ENCODE measurements at regions not wholly inside any gene's neighbourhood (a gene's known extent, or its start where the extent isn't known, plus 50 kb on each side); places are given as distances from the start of the nearest gene placed in this dataset.
"Not testable (repeated sequence)": the region's sequence is repeated elsewhere in the genome, so short reads cannot be mapped to it uniquely, and the experiment has no call there.

GRCh38 chr4:83213640-83214039 is 71.0 kb downstream of the COQ2 start:
- no peak for DNase-seq

- no peak for DNase-seq
Measured at GRCh38 chr4:83212041-83212851, 72.4 kb downstream of the COQ2 start.

GRCh38 chr4:83209419-83209818 is 75.2 kb downstream of the COQ2 start:
- DNase-seq = no peak

- no peak for DNase-seq
Measured at GRCh38 chr4:83208371-83209365, 75.9 kb downstream of the COQ2 start.

- DNase-seq = no peak
Measured at GRCh38 chr4:83207497-83208101, 77.0 kb downstream of the COQ2 start.

- no peak for DNase-seq
Measured at GRCh38 chr4:83205760-83206159, 78.8 kb downstream of the COQ2 start.

- DNase-seq = no peak
Measured at GRCh38 chr4:83204731-83205130, 79.9 kb downstream of the COQ2 start.

GRCh38 chr4:83201761-83202160 is 82.8 kb downstream of the COQ2 start:
- no peak for DNase-seq

GRCh38 chr4:83197555-83198235 is 83.2 kb upstream of the PLAC8 start:
- DNase-seq = no peak

- no peak for DNase-seq
Measured at GRCh38 chr4:83196921-83197320, 82.4 kb upstream of the PLAC8 start.

- DNase-seq = no peak
Measured at GRCh38 chr4:83195269-83195668, 80.7 kb upstream of the PLAC8 start.

- not testable (repeated sequence) for DNase-seq
Measured at GRCh38 chr4:83194588-83194987, 80.1 kb upstream of the PLAC8 start.

GRCh38 chr4:83192634-83193033 is 78.1 kb upstream of the PLAC8 start:
- no peak for DNase-seq

- DNase-seq = no peak
Measured at GRCh38 chr4:83191026-83191425, 76.5 kb upstream of the PLAC8 start.

- no peak for DNase-seq
Measured at GRCh38 chr4:83189631-83190136, 75.2 kb upstream of the PLAC8 start.

GRCh38 chr4:83180431-83180968 is 66.0 kb upstream of the PLAC8 start:
- DNase-seq = no peak

- DNase-seq = no peak
Measured at GRCh38 chr4:83179205-83179604, 64.7 kb upstream of the PLAC8 start.

- DNase-seq = no peak
Measured at GRCh38 chr4:83178029-83178428, 63.5 kb upstream of the PLAC8 start.

GRCh38 chr4:83177182-83177581 is 62.7 kb upstream of the PLAC8 start:
- no peak for DNase-seq

GRCh38 chr4:83174844-83175414 is 60.4 kb upstream of the PLAC8 start:
- DNase-seq = no peak

GRCh38 chr4:83172371-83172770 is 57.8 kb upstream of the PLAC8 start:
- no peak for DNase-seq
